GM19395 (cell line): ENCODE measurements at regions not wholly inside any gene's neighbourhood (a gene's known extent, or its start where the extent isn't known, plus 50 kb on each side); places are given as distances from the start of the nearest gene placed in this dataset.

Experiments used
- ATAC-seq: cut with Tn5 transposase; IDR thresholded peaks from one replicate; pipeline ENCODE4 v1.9.1; 2021; ENCODE audit warnings: mild to moderate bottlenecking, moderate library complexity; ENCODE audit not compliant: unreplicated experiment

- no peak for ATAC-seq
These were observed 55.2 kb upstream of the RNF24 start for GRCh38 chr20:4070323-4071177.

GRCh38 chr20:4069751-4070150 is 54.4 kb upstream of the RNF24 start:
- no peak for ATAC-seq

GRCh38 chr20:4068708-4069107 is 53.4 kb upstream of the RNF24 start:
- no peak for ATAC-seq

- no peak for ATAC-seq
These were observed 52.4 kb upstream of the RNF24 start for GRCh38 chr20:4067600-4068261.

GRCh38 chr20:4066551-4066950 is 51.2 kb upstream of the RNF24 start:
- ATAC-seq, result no peak

GRCh38 chr20:4065391-4065844 is 50.1 kb upstream of the RNF24 start:
- ATAC-seq, result no peak
